RKO (cell line): ENCODE measurements at regions not wholly inside any gene's neighbourhood (a gene's known extent, or its start where the extent isn't known, plus 50 kb on each side); places are given as distances from the start of the nearest gene placed in this dataset.

Experiments used
- DNase-seq: peaks from one replicate; pipeline ENCODE4 v3.0.0-alpha.2; 2016; ENCODE audit warnings: low spot score

DNA sequence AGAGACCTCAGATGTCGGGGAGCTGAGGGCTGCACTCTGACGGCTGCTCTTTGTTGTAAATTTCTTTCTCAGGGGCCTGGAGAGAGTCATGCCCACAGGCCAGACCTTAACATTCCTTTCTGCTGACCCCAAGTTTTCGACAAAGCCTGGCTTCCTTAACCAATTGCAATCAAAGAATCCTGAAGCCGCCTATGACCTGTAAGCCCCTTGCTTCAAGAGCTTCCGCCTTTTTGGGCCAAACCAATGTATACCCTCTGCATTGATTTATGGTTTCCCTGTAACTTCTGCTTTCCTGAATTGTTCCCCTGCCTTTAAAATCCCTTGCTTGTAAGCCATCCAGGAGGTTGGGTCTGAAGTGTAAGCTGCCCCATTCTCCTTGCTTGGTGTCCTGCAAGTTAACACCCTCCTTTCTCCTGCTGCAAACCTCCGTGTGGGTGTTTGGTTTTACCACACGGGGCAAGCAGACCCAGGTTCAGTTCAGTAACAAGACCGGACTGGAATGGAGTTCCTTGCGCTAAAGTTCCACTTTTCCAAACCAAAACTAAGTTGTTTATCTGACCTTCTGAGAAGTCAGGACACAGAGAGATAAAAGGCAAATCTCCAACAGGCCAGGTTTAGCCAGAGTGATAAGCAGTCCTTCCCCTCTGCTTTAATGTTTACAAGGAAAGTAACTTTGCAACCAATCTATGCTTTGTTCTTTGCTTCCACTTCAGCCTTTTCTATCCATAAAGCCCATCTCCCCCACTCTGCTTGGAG, 141.6 kb downstream of the KCNJ12 start:
- DNase-seq: no peak

DNA sequence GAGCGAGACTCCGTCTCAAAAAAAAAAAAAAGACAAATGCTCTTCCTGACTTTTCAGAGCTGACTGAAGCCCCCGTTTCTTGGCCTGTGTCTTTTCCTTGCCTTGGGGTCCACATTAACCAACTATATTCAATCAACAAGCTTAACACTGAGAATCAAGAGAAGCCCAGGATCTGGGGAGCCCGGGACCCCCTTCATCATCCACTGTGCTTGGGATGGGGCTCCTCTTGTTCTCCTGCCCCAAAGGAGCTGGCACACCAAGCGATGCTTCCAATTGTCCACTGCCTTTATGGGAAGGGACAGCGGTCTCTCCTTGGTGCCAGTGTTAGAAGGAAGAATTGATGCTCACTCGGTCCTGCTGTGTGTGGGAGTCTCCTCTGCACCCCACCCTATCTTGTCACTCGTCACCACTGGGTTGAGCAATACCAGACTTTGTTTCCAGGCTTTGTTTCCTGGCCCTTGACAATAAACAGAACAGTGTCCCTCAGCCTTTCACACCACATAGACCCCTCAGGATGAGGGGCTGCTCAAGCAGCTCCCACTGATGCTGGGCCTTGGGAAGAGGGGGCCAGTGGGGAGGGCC, 146.7 kb downstream of the KCNJ12 start:
- DNase-seq: no peak

DNA sequence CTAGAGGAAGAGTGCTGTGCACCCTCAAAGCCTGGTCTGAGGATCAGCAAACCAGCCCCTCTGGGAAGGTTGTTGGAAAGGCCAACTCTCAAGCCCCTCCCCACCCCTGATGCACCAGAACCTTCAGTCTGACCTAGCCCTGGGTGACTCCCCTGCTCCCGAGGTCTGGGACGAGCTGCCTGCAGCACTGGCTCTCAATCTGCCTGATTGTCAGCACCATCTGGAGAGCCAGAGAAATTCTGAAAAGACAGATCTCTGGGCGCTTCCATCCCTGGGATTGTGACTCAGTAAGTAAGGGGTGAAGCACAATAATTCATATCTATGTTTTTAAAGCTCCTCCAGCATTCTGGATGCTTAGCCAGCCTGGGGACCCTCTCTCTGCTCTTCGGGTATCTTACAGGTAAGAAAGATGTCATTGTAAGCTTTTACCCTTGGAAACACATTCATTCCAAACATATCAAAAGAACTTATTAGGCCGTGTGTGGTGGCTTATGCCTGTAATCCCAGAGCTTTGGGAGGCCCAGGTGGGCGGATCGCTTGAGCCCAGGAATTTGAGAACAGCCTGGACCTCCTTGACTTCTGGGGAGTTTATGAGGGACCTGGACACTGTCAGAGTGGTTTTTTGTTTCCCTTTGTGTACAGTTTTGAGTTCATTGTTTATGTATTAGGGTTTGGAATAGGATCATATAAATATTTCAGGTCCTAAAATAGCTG, 147.5 kb downstream of the KCNJ12 start:
- DNase-seq: no peak

DNA sequence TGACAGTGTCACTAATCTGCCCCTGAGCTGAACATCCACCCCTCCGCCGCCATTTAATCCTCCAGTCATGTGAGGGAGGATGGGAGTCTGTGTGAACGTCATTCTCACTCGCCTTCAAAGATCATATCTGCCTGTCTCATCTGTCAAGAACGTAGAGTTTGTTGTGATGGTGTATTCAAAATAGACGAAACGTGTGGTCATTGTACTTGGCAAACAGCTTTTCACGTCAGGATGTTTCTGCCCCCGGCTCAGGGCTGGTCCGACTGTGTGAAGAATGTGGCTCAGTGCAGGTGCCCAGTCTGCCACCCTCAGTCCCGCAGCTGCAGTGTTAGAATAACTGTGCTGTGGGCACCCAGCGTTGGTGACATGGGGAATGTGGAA, 148.0 kb downstream of the KCNJ12 start:
- no peak for DNase-seq

DNA sequence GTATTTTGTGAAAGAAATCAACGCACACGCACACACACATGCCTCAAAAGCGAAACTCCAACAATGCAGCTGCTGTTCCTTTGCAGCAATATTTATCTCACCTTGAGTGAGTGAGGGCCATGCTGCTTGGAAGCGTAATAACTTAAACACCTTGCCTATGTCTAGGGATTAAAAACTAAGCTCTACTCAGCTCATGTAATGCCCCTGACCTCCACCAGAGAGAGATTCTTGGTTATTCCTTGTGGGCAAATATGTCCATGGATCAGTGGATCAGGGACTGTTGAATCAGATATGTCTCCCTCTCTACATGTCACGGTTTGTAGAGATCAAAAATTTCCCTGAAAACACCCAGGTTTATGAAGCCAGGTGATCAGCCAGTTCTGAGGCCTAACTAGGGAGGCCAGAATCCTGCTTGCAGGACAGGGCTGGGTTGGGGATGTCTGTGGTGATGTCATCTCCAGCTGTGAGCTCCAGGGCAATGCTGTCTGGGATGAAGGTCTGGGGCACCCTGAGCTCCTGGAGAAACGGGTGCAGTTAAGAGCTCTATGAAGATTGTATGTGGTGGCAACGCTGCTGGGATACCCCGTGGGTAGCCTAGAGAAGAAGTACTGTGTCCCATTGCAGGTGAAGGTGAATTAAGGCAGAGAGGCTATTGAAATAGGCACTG, 149.4 kb downstream of the KCNJ12 start:
- DNase-seq: no peak

DNA sequence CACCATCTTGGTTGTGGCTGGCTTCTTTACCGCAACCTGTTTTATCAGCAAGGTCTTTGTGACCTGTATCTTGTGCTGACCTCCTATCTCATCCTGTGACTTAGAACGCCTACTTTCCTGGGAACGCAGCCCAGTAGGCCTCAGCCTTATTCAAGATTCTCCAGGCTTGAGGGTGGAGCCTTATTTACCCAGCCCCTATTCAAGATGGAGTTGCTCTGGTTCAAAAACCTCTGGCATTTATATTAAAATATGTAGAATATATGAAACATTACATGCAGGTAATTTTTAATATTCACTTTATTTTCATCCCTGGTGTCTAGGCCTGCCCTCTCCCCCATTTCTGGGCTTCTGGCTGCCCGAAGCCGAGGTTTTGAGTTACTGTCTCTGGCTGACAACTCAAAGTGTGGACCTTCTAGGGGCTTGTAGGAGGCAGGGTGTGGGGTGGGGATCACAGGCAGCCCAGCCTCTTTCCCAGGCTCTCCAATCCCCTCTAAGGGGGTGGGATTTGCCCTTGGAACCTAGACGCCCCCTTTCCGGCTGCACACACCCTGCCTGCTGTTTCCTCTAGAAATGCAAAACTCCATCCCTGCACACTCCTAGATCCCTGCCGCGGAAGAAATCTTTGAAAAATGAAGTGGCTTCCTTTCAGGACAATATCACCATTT, 152.0 kb downstream of the KCNJ12 start:
- no peak for DNase-seq

DNA sequence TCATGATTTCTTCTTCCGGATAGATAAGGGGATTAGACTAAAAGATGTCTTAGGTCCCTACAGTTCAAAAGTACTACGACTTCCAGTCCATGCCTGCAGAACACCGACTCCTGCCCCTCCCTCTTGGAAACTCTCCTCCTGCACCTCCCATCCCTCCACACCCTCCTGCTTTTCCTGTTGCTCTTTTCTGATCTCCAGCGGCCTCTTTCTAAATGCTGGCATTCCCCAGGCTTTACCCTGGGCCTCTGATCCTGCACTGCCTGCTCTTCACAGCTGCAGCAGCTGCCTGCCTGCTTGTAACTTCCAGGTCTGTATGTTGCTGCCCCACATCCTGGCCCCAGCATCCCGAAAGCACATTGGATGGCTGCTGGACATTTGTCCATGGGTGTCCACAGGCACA, 154.2 kb downstream of the KCNJ12 start:
- no peak for DNase-seq

DNA sequence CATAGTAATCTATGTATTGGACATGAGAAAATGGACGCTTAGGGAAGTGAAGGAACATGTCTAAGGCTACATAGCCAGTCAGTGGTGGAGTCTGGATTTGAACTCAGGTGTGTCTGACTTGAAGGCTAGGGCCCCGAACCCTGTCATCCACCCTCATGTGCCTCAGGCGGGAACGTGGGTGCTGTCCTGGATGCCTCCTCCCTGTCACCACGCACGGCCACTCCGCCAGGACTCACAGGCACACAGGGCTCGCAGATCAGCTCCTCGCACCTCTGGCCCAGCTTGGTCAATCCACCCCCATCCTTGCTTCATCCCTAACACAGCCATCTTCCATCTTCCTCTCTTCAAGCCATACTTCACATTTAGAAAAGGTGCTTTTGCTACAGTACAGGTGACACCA, 154.7 kb downstream of the KCNJ12 start:
- DNase-seq: no peak

DNA sequence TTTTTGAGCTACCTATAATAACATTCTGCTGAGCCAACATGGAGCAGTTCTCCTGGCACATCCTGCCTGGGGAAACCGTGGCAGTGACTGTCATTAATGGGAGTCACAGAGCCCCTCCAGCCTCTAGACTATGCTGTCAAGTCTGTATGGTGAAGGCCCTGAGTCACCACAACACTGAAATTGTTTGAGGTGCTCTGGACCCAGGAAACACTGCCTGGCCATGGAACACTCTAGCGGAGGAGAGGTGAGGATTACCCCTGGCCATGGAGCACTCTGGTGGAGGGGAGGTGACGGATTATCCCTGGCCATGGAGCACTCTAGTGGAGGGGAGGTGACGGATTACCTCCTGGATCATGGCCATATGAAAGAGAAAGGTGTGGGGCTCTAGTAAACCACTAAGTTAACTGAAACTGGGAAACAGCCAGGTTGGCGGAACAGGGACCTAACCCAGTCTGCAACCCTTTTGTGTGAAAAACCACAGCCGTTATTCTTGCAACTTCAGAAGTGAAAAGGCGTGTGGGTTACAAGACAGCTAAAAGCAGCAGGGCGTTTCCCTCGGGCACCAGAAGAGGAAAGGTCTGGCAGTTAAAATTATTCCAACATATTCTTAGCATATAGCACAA, 156.7 kb downstream of the KCNJ12 start:
- no peak for DNase-seq

DNA sequence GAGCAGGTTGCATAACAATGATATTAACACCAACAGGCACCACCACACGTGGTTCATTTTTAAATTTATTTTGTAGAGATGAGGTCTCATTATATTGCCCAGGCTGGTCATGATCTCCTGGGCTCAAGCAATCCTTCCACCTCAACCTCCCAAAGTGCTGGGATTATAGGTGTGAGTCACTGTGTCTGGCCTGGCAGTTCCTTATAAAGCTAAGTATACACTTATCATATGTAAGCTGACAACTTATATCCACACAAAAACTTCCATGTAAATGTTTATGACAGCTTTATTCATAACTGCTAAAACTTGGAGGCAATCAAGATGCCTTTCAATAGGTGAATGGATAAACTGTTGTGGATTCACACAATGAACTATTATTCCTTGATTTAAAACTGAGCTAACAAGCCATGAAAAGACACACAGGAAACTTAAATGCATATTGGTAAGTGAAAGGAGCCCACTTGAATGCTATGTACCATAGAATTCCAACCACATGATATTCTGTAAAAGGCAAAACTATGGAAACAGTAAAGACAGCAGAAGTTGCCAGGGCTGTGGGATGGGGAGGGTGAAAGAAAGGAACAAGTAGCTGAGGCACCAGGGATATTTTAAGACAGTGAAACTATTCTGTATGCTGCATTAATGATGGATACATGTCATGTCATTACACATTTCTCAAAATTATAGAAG, 156.5 kb upstream of the KCNJ18 start:
- no peak for DNase-seq

DNA sequence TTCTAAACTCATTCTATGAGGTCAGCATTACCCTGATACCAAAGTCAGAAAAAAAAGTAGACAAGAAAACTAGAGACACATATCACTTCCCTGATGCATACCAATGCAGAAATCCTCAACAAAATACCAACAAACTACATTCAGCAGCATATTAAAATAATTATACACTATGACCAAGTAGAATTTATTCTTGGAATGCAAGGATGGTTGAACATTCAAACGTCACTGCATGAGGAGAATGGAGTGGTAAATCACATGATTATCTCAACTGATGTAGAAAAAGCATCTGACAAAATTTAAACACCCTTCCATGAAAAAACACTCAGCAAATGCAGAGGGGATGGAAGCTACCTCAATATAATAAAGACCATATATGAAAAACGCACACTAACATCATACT, 155.0 kb upstream of the KCNJ18 start:
- no peak for DNase-seq

DNA sequence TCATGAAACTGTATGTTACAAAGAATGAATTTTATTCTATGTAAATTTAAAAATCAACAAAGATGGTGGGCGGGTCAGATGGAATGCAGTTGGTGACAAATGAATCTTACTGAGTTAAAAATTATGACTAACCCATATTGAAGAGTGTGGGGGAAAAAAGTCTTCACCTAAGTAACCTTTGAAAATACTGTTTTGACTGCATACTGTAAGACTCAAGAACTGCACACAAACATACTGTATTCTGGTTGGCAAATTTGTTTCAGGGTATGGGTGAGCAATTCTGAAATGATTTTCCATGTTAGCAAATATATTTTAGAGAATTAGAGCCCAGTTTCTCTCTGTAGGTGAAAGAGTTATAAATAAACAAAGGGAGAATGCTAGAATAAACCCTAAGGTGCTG, 153.7 kb upstream of the KCNJ18 start:
- DNase-seq: no peak

DNA sequence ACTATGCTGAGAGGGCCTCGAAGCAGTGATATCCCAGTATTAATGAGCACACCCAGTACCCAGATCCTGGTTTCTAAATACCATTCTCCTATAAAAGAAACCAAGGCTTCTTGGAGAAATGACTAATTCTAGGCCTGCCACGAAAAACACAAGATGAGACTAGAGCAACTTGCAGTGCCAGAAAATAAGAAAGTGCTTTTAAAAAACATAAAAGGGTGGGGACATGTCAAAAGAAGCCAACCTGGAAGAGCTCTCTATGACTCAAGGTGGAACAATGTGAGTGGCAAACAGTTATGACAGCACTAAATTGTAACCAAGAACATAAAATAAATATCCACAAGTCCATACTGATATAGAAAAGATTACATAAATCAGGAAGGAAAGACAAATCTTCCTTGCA, 153.2 kb upstream of the KCNJ18 start:
- no peak for DNase-seq

DNA sequence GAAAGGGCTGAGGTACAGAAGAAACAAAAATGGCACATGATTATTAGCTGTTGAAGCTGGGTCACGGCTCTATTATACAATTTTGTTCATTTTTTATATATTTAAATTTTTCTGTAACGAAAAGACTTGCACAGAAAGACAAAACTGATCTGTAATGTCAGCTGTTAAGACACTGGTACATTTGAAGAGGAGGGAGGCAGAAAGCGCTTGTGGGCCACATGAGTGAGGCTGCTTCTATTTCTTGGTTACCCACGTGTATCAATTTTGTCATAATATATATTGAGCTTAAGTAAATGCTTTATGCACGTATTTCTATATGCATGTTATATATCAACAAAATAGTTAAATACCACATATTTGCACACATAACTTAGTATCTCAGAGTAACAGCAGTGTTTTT, 151.8 kb upstream of the KCNJ18 start:
- no peak for DNase-seq

DNA sequence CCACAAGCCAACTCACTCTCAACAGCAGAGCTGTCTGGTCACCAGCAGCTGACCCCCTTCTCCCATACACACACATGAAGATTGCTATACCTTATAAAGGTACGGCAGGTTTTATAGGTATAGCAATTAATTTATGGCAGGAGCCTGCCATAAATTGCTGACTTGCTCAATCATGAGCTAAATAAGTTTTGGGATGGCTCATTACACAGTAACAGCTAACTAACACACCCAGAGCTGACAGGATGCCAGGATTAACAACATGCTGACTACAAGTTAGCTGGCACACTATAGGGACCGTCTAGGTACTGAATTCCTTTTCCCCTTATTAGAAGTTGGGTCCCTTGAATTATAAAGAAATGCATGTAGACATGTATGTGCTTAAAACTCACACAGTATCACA, 150.3 kb upstream of the KCNJ18 start:
- no peak for DNase-seq

DNA sequence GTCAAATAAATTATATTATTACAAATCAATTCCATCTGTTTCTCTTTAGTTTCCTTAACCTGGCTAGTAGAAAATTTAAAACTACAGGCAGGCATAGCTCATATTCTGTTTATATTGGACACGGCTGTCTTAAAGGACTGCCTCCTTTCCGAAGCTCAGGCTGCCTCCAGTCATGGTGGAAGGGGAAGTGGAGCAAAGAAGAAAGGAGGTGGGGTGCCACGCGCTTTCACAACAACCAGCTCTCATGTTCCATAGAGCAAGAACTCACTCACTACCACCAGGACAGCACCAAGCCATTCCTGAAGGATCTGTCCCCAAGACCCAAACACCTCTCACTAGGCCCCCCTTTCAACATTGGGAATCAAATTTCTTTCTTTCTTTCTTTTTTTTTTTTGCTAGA, 149.3 kb upstream of the KCNJ18 start:
- DNase-seq: no peak

DNA sequence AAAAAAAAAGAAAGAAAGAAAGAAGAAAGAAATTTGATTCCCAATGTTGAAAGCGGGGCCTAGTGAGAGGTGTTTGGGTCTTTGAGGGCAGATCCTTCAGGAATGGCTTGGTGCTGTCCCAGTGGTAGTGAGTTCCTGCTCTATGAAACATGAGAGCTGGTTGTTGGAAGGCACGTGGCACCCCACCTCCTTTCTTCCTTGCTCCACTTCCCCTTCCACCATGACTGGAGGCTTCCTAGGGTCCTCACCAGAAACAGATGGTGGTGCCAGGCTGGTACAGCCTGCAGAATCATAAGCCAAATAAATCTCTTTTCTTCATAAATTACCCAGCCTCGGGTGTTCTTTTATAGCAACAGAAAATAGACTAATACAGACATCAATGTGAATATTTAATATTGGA, 147.3 kb upstream of the KCNJ18 start:
- no peak for DNase-seq

DNA sequence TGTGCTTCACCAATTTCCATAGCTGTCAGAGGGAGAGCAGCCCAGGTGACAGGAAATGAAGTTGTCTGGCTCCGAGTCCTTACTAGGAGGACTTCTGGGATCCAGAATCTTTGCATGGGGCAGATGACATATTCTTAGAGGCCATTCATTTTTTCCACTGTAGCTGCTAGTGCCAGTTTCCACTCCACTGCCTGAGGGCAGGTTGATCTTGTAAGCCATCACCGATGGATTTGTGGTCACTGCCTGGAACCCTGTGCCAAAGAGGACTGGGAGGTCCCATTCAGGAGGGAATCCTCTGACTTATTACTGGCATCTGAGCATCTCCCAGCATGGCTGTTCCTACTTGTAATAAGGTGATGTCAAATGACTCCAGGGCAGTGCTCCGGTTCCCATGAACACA, 144.1 kb upstream of the KCNJ18 start:
- DNase-seq: peak; percentile 18

DNA sequence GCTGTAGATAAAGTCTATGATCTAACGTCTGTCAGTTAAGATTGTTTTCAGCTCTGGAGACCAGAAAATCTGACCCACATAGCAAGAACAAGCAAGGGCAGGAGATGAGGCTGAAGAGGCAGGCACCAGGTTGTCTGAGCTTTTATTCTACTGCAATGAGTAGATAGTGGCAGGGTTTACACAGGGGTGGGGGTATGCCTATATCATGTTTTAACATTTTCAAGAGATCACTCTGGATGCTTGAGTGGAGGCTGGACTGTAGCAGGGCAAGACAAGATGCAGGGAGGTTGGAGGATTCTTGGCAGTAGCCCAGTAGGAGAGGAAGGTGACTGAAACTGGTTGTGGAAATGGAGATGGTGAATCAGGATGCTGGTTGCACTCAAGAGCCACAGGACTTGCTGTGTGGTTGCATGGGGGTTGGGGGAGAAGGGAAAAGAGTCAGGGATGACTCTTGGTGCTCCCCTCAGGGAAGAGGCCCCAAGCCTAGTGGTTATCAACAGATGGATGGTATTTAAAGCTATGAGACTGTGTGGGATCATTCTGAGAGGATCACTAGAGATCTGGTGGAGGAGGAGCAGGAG, 143.1 kb upstream of the KCNJ18 start:
- peak; percentile 70 for DNase-seq

DNA sequence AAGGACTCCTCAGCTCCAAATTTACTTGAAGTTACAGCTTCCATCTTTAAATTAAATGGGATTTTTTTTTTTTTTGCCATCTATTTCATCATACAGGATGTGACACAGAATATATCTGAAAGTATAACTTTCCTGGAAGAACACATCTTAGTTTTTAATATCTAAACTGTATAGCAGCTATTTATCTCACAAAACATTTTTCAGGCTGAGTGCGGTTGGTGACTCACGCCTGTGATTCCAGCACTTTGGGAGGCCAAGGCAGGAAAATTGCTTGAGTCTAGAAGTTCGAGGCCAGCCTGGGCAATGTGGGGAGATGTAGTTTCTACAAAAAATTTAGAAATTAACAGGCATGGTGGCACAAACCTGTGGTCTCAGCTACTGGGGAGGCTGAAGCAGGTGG, 142.3 kb upstream of the KCNJ18 start:
- DNase-seq: peak; percentile 72
